Activated CD8-positive, alpha-beta T cell treated with anti-CD3 and anti-CD28 coated beads, Interleukin-2, amount 10 ng/mL, durations not matched to agents 7 days and 5 days (primary cell): ENCODE measurements at regions not wholly inside any gene's neighbourhood (a gene's known extent, or its start where the extent isn't known, plus 50 kb on each side); places are given as distances from the start of the nearest gene placed in this dataset.
"Not testable (repeated sequence)": the region's sequence is repeated elsewhere in the genome, so short reads cannot be mapped to it uniquely, and the experiment has no call there.

Source experiments
- ATAC-seq: fragments of 150-1000 bp; cut with Tn5 transposase; one replicate; pipeline ENCODE4 v1.10.0; 2021; ENCODE audit warnings: moderate library complexity
- CTCF ChIA-PET: fragments of 350-600 bp; sonication (Branson Sonifier 250); formaldehyde crosslinking; loops from one replicate; lab custom pipeline; 2021; ENCODE audit warnings: antibody characterized with exemption; lab: Charles Lee
- POLR2A ChIA-PET: fragments of 350-600 bp; sonication (Branson Sonifier 250); formaldehyde crosslinking; loops from one replicate; lab custom pipeline; 2021; ENCODE audit warnings: antibody characterized with exemption; lab: Charles Lee
- DNase-seq: peaks from one replicate; pipeline ENCODE4 v3.0.0-alpha.2; 2020
- H3K27ac Mint-ChIP-seq: one replicate; pipeline ENCODE4 v1.8.0; 2021; ENCODE audit warnings: mild to moderate bottlenecking, mixed read lengths
- H3K27me3 Mint-ChIP-seq: one replicate; pipeline ENCODE4 v1.8.0; 2021; ENCODE audit warnings: low read depth, mixed read lengths
- H3K36me3 Mint-ChIP-seq: one replicate; pipeline ENCODE4 v1.8.0; 2021; ENCODE audit warnings: low read depth, mixed read lengths
- H3K4me1 Mint-ChIP-seq: one replicate; pipeline ENCODE4 v1.8.0; 2021; ENCODE audit warnings: low read depth, mixed read lengths
- H3K4me3 Mint-ChIP-seq: one replicate; pipeline ENCODE4 v1.8.0; 2021; ENCODE audit warnings: mild to moderate bottlenecking, mixed read lengths
- H3K9me3 Mint-ChIP-seq: one replicate; pipeline ENCODE4 v1.8.0; 2022; ENCODE audit warnings: mixed read lengths; ENCODE audit not compliant: insufficient read depth

DNA sequence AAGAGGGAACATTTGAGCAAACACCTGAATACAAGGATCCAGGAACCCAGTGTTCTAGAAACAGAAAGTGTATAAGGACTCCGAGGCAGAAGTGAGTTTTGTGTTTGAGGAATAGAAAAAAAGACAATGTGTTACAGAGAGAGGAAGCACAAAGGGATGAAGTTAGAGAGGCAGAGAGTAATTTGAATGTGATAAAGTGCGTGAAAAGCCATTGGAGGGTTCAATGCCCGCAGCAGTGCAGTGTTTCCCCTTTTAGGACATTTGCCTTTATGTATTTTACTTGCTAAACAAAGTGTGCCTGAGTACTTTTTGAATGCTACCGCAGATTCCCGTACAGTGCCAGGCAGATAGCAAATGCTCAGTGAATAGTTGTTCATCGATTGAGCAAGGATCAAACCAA, 508.5 kb downstream of the RAB38 start:
- no peaks in the 10 kb centered on the region for H3K4me1 Mint-ChIP-seq
- H3K36me3 Mint-ChIP-seq = no peaks in the 10 kb centered on the region
- no peak overlapping the region for H3K27ac Mint-ChIP-seq
- ATAC-seq = no peak
- CTCF ChIA-PET = no interaction called here
- DNase-seq = no peak
- no peaks in the 10 kb centered on the region for H3K9me3 Mint-ChIP-seq
- no peaks in the 10 kb centered on the region for H3K27me3 Mint-ChIP-seq
- POLR2A ChIA-PET = no interaction called here
- H3K4me3 Mint-ChIP-seq = no peak overlapping the region

DNA sequence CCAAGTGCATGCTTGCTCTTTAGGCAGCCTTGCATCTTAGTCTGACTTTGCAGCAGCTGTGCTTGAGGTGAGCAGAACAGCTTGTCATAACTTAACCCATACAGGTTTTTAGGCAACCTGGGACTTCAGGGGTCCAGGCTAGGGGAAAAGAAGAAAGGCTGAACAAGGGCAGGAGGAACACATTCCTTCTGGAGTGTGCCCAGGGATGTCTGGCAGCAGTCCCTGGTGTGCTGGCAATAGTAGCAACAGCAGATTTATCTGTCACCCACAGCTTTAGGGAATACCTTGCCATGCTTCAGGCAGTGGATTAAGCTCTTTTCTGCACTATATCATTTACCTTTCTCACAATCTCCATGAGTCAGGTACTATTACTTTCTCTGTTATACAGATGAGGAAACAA, 513.0 kb downstream of the RAB38 start:
- Mint-ChIP-seq H3K4me3 (no peak overlapping the region), H3K27me3 (no peaks in the 10 kb centered on the region), H3K4me1 (no peaks in the 10 kb centered on the region), H3K27ac (no peak overlapping the region), H3K9me3 (no peaks in the 10 kb centered on the region), H3K36me3 (no peaks in the 10 kb centered on the region)
- no peak for ATAC-seq
- ChIA-PET POLR2A (no interaction called here), CTCF (no interaction called here)
- DNase-seq = no peak

DNA sequence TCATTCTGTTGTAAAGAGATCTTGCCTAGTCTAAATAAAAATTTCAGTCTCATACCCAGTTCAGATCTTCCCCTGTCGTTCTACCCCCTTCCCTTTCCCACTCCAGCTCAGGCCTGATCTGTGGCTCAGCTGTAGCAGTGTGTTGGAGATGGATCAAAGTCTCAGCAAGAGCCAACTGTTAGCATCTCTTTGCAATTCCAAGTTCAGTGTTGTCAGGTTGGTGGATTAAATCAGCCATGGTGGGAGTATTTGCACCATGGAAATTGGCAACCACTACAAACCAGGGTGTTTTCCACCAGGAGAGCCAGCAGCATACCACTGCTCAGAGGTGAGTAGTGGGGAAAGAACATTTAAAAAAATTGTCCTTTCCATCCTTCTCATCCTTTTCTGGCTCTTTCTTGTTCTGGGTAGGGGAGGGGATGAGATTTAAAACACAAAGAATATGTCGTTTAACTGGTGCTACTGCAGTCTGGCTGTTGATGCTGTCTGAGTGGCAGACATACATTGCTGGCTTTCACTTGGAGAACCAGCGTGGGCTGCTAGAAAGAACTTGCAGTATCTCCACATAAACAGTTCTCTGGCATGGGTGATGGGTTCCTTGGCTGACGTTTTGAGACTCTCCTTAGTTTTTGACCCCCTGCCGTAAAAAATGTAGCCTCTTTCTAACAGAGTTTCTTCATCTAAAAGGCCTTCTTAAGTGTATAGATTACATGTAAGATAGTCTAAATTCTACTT, 514.1 kb downstream of the RAB38 start:
- ChIA-PET CTCF (no interaction called here), POLR2A (no interaction called here)
- H3K4me1 Mint-ChIP-seq = no peaks in the 10 kb centered on the region
- H3K36me3 Mint-ChIP-seq = no peaks in the 10 kb centered on the region
- H3K9me3 Mint-ChIP-seq = no peaks in the 10 kb centered on the region
- H3K4me3 Mint-ChIP-seq = no peak overlapping the region
- DNase-seq (no peak), ATAC-seq (no peak)
- no peak overlapping the region for H3K27ac Mint-ChIP-seq
- no peaks in the 10 kb centered on the region for H3K27me3 Mint-ChIP-seq

DNA sequence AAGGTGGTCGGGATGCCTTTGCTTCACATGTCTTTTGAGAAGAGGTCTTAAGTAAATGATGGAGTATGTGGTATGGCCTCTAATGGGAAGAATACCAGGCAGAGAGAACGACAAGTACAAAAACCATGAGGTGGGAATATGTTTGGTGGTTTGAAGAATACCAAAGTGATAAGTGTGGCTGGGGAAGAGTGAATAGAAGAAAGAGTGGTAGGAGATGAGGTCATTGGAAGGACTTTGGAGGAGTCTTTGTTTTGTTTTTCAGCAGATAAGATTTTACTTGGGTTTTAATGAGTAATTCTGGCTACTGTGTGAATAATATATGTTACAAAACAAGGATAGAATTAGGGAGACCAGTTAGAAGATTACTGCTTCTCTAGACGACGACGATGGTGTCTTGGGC, 515.4 kb downstream of the RAB38 start:
- POLR2A ChIA-PET = no interaction called here
- H3K4me1 Mint-ChIP-seq = no peaks in the 10 kb centered on the region
- no peak overlapping the region for H3K27ac Mint-ChIP-seq
- CTCF ChIA-PET = no interaction called here
- H3K27me3 Mint-ChIP-seq = no peaks in the 10 kb centered on the region
- H3K9me3 Mint-ChIP-seq = no peaks in the 10 kb centered on the region
- no peaks in the 10 kb centered on the region for H3K36me3 Mint-ChIP-seq
- DNase-seq (no peak), ATAC-seq (no peak)
- no peak overlapping the region for H3K4me3 Mint-ChIP-seq

DNA sequence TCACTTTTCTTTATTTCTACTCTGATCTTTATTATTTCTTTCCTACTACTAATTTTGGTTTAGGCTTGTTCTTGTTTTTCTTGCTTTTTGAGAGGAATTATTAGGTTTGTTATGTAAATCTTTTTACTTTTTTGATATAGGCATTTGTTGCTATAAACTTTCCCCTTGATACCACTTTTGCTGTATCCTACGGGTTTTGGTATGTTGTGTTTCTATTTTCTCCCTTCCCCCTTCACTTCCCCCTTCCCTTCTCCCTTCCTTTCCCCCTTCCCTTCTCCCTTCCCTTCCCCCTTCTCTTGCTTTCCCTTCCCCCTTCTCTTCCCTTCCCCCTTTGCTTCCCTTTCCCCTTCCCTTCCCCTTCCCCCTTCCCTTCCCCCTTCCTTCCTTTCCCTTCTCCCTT, 529.6 kb downstream of the RAB38 start:
- ATAC-seq = no peak
- H3K27me3 Mint-ChIP-seq = no peaks in the 10 kb centered on the region
- POLR2A ChIA-PET = no interaction called here
- CTCF ChIA-PET = no interaction called here
- H3K9me3 Mint-ChIP-seq = no peaks in the 10 kb centered on the region
- no peak overlapping the region for H3K4me3 Mint-ChIP-seq
- no peak overlapping the region for H3K27ac Mint-ChIP-seq
- H3K4me1 Mint-ChIP-seq = no peaks in the 10 kb centered on the region
- no peaks in the 10 kb centered on the region for H3K36me3 Mint-ChIP-seq
- DNase-seq = no peak

DNA sequence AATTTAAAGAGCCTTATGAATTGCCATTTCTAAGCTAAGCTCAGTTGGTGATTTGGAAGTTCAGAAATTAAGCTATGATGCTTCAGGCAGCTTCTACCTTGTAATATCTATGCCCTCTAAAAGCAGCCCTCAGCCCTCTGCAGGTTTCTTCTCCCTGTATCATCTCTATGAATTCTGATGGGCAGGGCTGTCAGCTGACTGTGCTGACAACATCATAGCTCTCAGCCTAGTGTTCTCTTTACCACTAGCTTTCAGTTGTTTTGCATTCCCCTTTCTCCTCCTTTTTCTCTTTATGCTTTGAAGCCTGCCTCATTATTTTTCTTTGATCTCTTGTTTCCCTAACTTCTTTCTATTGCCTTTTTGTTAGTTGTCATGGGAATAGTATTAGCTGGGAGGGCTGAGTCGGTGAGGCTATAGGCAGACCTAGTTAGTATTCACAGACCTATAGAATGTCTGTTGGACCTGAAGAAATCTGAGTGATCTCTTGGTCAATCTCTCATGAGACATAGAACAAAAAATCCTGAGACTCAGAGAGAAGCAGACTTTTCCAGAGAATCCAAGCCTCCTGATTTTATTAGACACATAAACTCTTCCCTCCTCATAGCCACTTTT, 535.4 kb downstream of the RAB38 start:
- ATAC-seq = no peak
- H3K4me3 Mint-ChIP-seq = no peak overlapping the region
- H3K9me3 Mint-ChIP-seq = no peaks in the 10 kb centered on the region
- ChIA-PET POLR2A (no interaction called here), CTCF (no interaction called here)
- H3K4me1 Mint-ChIP-seq = no peaks in the 10 kb centered on the region
- H3K27me3 Mint-ChIP-seq = no peaks in the 10 kb centered on the region
- DNase-seq = no peak
- no peaks in the 10 kb centered on the region for H3K36me3 Mint-ChIP-seq
- no peak overlapping the region for H3K27ac Mint-ChIP-seq

DNA sequence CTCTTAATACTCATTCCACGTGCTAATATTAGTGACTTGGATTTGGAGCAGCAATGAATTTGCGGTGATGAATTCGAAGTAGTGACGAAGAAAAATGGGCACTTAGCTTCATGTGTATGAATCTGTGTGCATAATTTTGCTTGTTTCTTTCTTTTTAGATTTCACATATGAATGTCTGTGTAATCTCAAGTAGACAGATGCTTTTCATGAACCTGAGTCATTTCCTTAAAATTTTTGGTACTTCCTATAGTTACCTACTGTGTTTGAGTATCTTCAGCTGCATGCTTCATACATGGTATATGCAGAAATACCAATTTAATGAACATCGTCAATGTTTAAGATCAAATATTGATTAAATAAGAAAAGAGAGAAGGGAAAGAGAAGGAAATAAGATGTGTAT, 540.2 kb downstream of the RAB38 start:
- Mint-ChIP-seq H3K36me3 (no peaks in the 10 kb centered on the region), H3K27me3 (no peaks in the 10 kb centered on the region), H3K4me3 (no peak overlapping the region), H3K27ac (no peak overlapping the region), H3K9me3 (no peaks in the 10 kb centered on the region), H3K4me1 (no peaks in the 10 kb centered on the region)
- DNase-seq = no peak
- ChIA-PET CTCF (no interaction called here), POLR2A (no interaction called here)
- ATAC-seq = no peak

DNA sequence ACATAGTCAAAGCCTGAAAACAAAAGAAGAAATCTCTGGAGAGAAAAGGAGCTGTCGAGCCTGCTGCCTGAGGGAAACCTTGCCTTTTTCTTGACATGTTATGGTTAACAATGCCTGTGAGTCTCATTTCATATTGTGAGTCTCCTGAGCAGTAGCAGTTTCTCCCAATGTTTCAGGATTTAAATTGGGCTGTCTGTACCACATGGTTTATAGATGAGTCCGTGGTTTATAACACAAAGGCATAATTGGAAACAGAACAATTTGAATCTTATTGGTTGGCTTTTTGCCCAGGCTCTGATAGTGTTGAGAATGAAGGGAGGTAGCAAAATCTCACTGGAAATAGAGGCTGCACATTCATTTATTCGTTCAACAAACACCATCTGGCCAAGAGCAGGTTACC, 540.9 kb downstream of the RAB38 start:
- DNase-seq (no peak), ATAC-seq (no peak)
- Mint-ChIP-seq H3K9me3 (peaks cover 3% of the 10 kb centered on the region), H3K36me3 (no peaks in the 10 kb centered on the region), H3K4me3 (no peak overlapping the region), H3K27ac (no peak overlapping the region), H3K27me3 (no peaks in the 10 kb centered on the region), H3K4me1 (no peaks in the 10 kb centered on the region)
- POLR2A ChIA-PET = no interaction called here
- CTCF ChIA-PET = no interaction called here

DNA sequence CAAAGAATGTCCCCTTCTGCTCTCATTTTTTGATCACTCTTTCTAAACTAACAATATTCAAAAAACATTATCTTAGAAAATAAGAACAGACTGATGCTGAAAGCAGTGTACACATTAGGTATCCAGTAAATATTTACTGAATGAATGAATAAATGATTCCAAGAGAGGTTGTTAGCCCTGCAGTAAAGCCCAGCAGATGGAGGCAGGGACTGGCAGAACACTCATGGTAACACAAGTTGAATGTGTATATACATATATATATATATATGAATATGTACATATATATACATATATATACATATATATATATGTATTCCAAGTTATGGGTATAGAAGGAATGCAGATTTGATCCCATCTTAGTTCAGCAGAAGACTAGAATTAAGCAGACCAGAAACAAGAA, 546.3 kb downstream of the RAB38 start:
- POLR2A ChIA-PET = no interaction called here
- Mint-ChIP-seq H3K4me3 (no peak overlapping the region), H3K27me3 (no peaks in the 10 kb centered on the region), H3K9me3 (peaks cover 12% of the 10 kb centered on the region), H3K27ac (no peak overlapping the region), H3K4me1 (no peaks in the 10 kb centered on the region), H3K36me3 (no peaks in the 10 kb centered on the region)
- no peak for ATAC-seq
- CTCF ChIA-PET = no interaction called here
- no peak for DNase-seq

DNA sequence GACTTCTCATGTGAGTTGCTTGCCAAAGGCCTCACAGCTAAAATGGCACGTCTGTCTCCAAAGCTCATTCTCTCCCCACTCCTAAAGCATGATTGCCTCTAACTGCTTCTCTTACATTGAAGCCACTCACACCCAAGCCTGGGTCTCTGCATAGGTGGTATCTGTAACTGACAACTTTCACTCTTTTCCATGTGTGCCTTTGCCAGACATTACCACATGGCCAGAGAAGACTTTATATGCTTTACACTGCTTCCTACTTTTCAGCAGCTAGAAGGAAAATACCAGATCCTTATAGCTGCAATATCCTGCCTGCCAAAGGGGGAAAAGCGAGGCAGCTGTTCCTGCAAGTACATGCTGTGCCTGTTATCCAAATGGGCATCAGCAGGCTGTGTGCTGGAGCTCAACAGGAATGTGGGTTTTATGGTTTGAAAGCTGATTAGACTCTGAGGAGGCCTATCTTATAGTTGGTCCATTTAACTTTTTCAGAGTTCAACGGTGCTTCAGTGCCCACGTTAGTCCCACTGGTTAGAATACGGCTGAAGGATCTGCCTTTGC, 547.1 kb downstream of the RAB38 start:
- DNase-seq = no peak
- CTCF ChIA-PET = no interaction called here
- ATAC-seq = no peak
- H3K27ac Mint-ChIP-seq = no peak overlapping the region
- no peaks in the 10 kb centered on the region for H3K36me3 Mint-ChIP-seq
- H3K4me1 Mint-ChIP-seq = no peaks in the 10 kb centered on the region
- POLR2A ChIA-PET = no interaction called here
- peaks cover 12% of the 10 kb centered on the region for H3K9me3 Mint-ChIP-seq
- H3K4me3 Mint-ChIP-seq = no peak overlapping the region
- no peaks in the 10 kb centered on the region for H3K27me3 Mint-ChIP-seq

DNA sequence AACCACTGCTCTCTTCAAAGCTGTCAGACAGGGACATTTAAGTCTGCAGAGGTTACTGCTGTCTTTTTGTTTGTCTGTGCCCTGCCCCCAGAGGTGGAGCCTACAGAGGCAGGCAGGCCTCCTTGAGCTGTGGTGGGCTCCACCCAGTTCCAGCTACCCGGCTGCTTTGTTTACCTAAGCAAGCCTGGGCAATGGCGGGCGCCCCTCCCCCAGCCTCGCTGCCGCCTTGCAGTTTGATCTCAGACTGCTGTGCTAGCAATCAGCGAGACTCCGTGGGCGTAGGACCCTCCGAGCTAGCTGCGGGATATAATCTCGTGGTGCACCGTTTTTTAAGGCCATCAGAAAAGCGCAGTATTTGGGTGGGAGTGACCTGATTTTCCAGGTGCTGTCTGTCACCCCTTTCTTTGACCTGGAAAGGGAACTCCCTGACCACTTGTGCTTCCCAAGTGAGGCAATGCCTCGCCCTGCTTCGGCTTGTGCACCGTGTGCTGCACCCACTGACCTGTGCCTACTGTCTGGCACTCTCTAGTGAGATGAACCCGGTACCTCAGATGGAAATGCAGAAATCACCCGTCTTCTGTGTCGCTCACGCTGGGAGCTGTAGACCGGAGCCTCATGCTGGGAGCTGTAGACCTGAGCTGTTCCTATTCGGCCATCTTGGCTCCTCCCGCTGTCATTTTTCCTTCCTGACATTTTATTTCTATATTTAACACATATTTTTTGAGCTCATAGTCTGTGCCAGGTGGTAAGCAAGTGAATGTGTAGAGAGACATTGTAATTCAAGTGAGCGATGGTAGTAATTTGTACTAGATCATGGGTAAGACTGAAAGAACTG, 551.5 kb downstream of the RAB38 start:
- H3K27ac Mint-ChIP-seq, H3K36me3 Mint-ChIP-seq, H3K4me1 Mint-ChIP-seq, POLR2A ChIA-PET, H3K9me3 Mint-ChIP-seq, H3K4me3 Mint-ChIP-seq, ATAC-seq, DNase-seq, H3K27me3 Mint-ChIP-seq, CTCF ChIA-PET: not testable (repeated sequence)

DNA sequence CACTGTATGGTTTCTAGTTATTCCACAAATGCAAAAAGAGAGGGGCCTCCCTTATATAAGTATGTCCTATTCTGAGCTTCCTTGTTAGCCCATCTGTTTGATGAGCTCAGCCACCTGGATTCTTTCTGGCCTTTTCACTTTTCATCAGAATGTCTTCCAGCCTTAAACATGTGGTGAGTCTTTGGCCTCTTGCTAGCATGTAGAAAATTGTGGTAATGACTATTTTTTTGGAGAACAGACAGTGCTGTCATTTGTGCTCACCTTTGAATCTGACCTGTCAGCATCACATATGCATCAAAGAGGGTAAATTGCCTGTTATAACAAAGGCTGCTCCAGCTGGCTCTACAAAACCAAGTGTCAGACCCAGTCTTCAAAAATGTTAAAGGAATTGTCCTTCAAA, 558.7 kb downstream of the RAB38 start:
- no peaks in the 10 kb centered on the region for H3K4me1 Mint-ChIP-seq
- POLR2A ChIA-PET = no interaction called here
- no peaks in the 10 kb centered on the region for H3K36me3 Mint-ChIP-seq
- DNase-seq (no peak), ATAC-seq (no peak)
- no peak overlapping the region for H3K27ac Mint-ChIP-seq
- CTCF ChIA-PET = no interaction called here
- no peaks in the 10 kb centered on the region for H3K9me3 Mint-ChIP-seq
- no peaks in the 10 kb centered on the region for H3K27me3 Mint-ChIP-seq
- H3K4me3 Mint-ChIP-seq = no peak overlapping the region
